Urothelium cell line (cell line): ENCODE measurements at regions not wholly inside any gene's neighbourhood (a gene's known extent, or its start where the extent isn't known, plus 50 kb on each side); places are given as distances from the start of the nearest gene placed in this dataset.

Source experiments
- DNase-seq: peaks from one replicate; pipeline ENCODE4 v3.0.0; 2011; ENCODE audit warnings: low spot score, mixed read lengths
- FAIRE-seq: peaks from 2 replicates; lab custom pipeline; 2011; peaks lifted over from hg19 to GRCh38; lab: Jason Lieb, UNC

DNA sequence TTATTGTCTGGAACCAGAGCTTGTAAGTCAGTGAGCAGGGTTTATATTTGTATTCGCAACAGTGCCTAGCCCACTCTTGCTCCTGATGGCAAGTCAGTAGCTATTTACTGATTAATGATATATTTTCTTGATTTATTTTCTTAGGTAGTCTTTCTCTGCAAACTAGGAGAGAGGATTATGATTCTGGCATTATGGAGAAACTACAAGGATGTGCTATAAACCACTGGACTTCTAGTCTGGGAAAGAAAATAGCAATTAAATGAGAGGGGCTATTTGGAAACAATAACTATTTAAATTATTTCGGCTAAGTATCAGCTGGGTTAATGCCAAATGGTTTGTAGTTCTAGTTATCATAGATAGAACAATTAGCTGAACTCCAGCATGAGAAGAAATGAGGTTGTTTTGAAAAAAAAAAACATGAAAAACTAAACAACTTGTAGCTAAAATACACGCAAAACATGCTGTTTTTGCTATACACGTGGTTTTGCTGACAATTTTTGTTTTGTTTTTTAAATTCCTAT, 304.9 kb upstream of the TCF21 start:
- FAIRE-seq (no peak), DNase-seq (no peak)

GRCh38 chr6:133584823-133585222, 304.1 kb upstream of the TCF21 start:
- FAIRE-seq (no peak), DNase-seq (no peak)

DNA sequence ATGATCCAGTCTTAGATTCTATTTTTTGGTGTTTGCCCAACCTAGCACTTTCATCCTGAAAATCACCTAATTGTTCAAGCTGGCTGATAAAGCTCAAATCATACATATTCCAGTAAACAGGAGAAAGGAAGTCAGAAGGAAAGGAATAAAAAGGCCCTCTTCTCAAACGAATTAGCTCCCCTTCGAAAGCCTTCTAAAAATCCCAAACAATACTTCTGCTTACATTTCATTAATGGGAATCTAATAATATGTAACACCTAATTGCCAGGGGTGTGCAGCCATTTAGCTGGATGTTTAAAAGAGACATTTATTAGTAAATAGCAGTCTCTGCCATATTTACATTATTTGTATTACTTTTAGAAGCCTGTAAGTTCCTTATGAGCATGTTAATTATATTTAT, 302.9 kb upstream of the TCF21 start:
- DNase-seq (no peak), FAIRE-seq (no peak)

- no peak for FAIRE-seq
- no peak for DNase-seq
These were observed 301.3 kb upstream of the TCF21 start for GRCh38 chr6:133587546-133588160.

DNA sequence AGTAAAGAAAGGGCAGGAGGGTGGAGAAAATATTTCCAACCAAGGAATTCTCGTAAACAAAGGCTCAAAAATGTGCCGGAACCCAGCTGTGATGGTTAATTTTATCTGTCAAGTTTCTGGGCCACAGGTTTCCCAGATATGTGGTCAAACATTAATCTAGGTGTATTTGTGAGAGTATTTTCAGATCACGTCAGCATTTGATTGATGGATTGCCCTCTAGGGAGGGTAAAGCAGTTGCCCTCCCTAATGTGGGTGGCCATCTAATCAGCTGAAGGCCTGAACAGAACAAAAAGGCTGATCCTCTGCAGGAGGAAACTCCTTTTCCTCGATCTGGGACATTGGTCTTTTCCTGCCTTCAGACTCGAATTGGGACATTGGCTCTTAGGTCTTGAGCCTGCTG, 298.7 kb upstream of the TCF21 start:
- FAIRE-seq = no peak
- DNase-seq = no peak

DNA sequence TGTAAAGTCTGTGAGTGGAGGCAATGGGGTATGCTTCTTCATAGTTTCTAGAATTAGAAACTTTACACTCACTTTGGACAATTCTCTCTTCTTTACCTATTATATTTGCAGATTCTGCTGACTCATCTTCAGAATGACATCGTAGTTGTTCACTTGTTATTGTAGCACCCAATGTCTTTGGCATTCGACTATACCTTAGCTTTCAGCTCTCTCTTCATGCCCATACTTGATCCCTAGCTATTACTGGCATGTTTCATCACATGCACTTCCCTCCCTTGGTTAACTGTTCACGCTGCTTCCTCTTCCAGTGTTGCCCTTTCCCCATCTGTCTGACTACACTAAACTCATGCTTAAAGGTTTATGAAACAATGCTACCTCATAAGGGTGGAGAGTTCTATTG, 298.1 kb upstream of the TCF21 start:
- no peak for DNase-seq
- no peak for FAIRE-seq

DNA sequence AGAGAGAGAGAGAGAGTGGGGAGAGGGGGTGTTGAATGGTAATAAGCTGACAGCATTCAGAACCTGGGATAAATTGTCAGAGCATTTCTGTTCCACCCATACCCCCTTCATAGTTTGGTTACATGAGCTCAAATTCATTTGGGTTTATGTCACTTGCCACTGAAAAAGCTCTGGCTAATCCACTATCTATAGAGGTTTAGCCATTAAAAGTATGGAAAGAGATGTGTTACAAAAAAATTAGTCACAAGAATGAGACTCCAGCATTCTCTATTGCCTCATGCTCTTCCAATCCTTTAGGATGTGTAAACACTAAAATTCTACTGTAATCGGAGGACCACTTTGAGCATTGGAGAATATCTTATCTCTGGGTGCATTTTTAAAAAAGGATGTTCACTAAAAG, 297.6 kb upstream of the TCF21 start:
- FAIRE-seq (no peak), DNase-seq (no peak)

DNA sequence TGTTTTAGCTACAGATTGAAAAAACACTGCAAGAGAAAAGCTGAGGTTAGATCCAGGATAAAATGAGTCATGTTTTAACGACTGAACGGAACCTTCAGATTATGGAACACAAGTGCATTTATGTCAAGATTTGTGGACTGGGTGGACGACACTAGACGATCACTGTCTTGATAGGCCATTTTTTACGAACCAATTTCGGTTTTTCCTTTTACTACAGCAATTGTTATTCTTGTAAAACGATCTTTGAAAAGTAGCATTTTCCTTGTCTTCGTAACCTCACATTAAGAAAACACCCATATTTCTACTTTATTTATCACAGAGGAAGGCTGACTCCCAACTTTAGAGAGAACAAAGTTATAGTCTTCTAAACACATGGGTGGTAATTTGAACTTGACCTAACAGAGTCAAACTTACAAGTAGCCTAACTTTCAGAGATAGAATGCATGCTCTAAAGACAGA, 294.2 kb upstream of the TCF21 start:
- FAIRE-seq = no peak
- no peak for DNase-seq

DNA sequence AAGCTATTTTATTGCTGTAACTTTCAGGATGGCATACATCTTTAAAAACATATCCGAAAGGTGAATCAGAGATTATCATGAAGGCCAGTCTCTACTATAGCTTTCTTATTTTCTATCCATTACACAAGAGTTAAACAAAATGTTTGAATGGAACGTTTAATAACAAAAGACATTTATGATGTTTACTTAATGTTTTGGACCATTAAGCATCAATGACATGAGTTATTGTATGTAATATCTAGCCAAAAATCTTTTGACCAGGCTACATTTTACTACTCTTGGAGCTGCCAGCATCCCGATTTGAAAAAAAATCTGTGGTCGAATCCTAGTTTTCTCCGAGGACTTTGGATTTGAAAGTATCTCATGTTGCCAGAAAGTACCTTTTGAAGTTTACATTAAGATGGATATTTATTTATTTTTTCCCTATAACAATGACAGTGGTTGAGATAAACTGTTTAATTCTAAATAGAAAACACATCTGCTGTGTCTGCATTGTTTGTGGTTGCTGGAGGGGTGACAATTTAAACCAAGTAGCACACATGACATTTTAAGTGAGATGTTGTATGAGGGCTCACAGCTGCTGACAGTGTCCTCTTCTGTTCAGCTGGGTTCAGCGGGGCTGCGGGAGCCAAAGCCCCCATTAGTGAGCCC, 293.7 kb upstream of the TCF21 start:
- no peak for FAIRE-seq

GRCh38 chr6:133606852-133607251, 282.1 kb upstream of the TCF21 start:
- DNase-seq (no peak), FAIRE-seq (no peak)

More for the DNA sequence above, 293.7 kb upstream of the TCF21 start:
- DNase-seq = no peak

GRCh38 chr6:133608620-133609019, 280.3 kb upstream of the TCF21 start:
- FAIRE-seq = no peak
- no peak for DNase-seq

GRCh38 chr6:133609415-133610226, 279.3 kb upstream of the TCF21 start:
- FAIRE-seq = peak; percentile 85
- peak; percentile 82 for DNase-seq

DNA sequence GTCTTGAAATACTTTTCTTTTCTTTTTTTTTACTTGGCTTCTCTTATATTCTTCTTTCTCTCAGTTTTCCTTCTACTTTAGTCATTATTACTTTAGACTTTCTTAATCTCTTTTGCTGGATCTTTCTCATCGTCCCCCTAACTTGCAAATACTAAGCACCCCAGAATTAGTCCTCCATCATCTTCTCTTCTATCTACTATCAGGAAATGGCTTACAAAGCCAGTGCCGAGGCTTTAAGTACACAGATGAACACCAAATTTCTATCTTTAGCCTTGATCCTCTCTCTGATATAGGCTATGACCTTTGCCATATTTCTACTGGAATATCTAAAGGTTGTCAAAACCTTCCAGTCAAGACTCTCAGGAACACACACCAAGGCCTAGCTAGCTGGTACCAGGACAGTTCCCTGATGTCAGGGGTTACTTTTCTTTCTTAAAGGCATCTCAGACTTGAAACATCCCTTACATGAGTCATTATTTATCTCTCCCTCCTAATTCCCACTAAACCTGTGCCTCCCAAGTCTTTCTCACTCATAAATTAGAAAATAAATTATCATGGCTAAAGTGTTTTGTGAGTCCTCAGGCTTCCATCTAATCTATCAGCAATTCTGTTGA, 278.6 kb upstream of the TCF21 start:
- FAIRE-seq = no peak
- no peak for DNase-seq

- FAIRE-seq (no peak), DNase-seq (no peak)
These were observed 277.9 kb upstream of the TCF21 start for GRCh38 chr6:133610971-133611370.

GRCh38 chr6:133612459-133612858, 276.5 kb upstream of the TCF21 start:
- DNase-seq (no peak), FAIRE-seq (no peak)

DNA sequence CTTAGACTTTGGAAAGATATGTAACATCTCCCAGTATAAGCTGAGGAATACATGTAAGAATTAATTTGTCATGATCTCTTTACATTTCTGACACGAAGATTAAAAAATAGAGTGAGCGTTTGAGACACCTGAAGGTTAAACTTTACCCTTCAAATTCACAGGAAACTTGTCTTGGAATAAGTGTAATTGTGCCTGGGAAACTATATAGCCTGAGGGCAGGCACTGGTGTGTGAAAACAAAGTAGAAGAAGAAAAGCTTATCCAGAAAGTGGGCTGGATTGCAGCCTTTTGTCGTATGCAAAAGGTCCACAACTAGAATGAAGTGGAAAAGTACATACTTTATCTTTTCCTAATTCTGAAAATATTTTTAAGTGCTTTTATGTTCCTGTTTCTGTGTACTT, 275.7 kb upstream of the TCF21 start:
- DNase-seq (no peak), FAIRE-seq (no peak)

DNA sequence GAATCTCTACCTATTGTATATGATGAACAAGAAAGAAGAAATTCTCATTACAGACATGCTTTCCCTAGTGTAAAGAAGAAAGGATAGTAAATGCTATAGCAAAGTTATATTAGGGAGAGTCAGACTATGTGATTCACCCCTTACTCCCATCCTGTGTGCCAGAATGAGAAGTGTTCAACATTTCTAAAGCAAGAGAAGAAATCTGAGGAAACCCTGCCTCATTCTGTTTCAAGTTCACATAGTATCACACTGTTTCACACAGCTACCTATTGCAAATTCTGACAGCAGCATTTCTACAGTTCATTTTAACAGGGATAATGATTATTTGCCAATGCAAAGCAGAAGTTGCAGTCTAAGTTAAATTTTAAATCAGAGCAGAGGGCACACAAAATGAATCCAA, 267.2 kb upstream of the TCF21 start:
- no peak for DNase-seq
- FAIRE-seq = no peak

GRCh38 chr6:133623065-133623464, 265.8 kb upstream of the TCF21 start:
- FAIRE-seq (no peak), DNase-seq (no peak)

- DNase-seq = no peak
- no peak for FAIRE-seq
These were observed 265.3 kb upstream of the TCF21 start for GRCh38 chr6:133623621-133624020.

- no peak for DNase-seq
- no peak for FAIRE-seq
These were observed 262.7 kb upstream of the TCF21 start for GRCh38 chr6:133626096-133626666.

DNA sequence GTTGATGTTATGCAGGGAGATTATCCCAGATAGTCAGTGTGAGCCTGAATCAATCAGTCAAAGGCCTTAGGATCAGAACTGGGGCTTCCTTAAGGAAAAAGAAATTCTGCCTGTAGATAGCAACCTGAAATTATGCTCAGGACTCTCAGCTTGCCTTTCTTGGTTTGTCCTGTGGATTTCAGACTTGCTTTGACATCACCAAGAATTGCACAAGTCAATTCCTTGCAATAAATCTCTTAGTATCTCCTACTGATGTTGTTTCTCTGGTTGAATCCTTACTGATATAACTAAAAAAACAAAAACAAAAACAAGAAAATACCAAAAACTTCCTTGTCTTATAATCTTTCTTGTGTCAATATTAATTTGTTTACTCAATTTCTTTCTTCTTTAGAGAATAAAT, 258.9 kb upstream of the TCF21 start:
- DNase-seq (no peak), FAIRE-seq (no peak)
